ENCODE measurements at regions not wholly inside any gene's neighbourhood (a gene's known extent, or its start where the extent isn't known, plus 50 kb on each side); places are given as distances from the start of the nearest gene placed in this dataset.

DNA sequence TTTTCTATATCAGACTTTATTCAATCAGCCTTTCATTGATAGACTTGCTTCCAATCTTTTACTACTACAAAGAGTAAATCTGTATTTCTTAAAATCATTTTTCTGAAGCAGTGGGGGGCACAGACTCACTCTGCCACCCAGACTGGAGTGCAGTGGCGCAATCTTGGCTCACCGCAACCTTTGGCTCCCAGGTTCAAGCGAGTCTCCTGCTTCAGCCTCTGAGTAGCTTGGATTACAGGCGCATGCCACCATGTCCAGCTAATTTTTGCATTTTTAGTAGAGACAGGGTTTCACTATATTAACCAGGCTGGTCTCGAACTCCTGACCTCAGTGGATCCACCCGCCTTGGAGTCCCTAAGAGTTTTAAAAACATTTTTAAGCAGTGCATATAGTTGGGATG is 270.6 kb upstream of the REG3G start:
- no peaks in the 10 kb centered on the region for H4K20me1 ChIP-seq (ENCODE audit: control insufficient read depth, insufficient read depth, insufficient read length)
- H3K4me1 ChIP-seq (ENCODE audit: insufficient read depth, low read length) = no peaks in the 10 kb centered on the region; the same call in 1 of the 2 replicates
- no peak overlapping the region for H3K14ac ChIP-seq (ENCODE audit: insufficient read depth, low read length)
- no peak overlapping the region for H3K4me3 Mint-ChIP-seq
- H3K4ac ChIP-seq (ENCODE audit: low read depth, low read length) = no peak overlapping the region
- H2BK5ac ChIP-seq (ENCODE audit: insufficient read length, low read length) = no peak overlapping the region
- no peak overlapping the region for H3K27ac ChIP-seq (ENCODE audit: insufficient read length, low read depth, low read length)
- no peak overlapping the region for H4K5ac ChIP-seq (ENCODE audit: insufficient read length, low read depth, low read length)
- H3K36me3 Mint-ChIP-seq (ENCODE audit: insufficient read depth in 1 of 3, low read depth in 3 of 3) = peaks cover 0 to 4% (median 0%) of the 10 kb centered on the region in 3 experiments; a peak in 3 of 7 replicates
- no peak overlapping the region for H3K18ac ChIP-seq (ENCODE audit: insufficient read length, low read depth, low read length)
- H2BK12ac ChIP-seq (ENCODE audit: insufficient read length, low read depth, low read length) = no peak overlapping the region
- no peaks in the 10 kb centered on the region for H3K27me3 ChIP-seq (ENCODE audit: insufficient read depth, low read length)
- no peak overlapping the region for H3K27ac Mint-ChIP-seq
- H4K91ac ChIP-seq (ENCODE audit: insufficient read length, low read depth, low read length) = no peak overlapping the region
- no peaks in the 10 kb centered on the region for H3K79me1 ChIP-seq (ENCODE audit: insufficient read depth, low read depth, low read length, poor library complexity, severe bottlenecking)
- H2AK5ac ChIP-seq (ENCODE audit: insufficient read length, low read length) = no peak overlapping the region
- no peaks in the 10 kb centered on the region for H3K79me2 ChIP-seq (ENCODE audit: insufficient read depth, low read length)
- peaks cover 21 to 23% of the 10 kb centered on the region in 2 experiments for H3K4me1 Mint-ChIP-seq
- TF ChIP-seq, protein P1, sequence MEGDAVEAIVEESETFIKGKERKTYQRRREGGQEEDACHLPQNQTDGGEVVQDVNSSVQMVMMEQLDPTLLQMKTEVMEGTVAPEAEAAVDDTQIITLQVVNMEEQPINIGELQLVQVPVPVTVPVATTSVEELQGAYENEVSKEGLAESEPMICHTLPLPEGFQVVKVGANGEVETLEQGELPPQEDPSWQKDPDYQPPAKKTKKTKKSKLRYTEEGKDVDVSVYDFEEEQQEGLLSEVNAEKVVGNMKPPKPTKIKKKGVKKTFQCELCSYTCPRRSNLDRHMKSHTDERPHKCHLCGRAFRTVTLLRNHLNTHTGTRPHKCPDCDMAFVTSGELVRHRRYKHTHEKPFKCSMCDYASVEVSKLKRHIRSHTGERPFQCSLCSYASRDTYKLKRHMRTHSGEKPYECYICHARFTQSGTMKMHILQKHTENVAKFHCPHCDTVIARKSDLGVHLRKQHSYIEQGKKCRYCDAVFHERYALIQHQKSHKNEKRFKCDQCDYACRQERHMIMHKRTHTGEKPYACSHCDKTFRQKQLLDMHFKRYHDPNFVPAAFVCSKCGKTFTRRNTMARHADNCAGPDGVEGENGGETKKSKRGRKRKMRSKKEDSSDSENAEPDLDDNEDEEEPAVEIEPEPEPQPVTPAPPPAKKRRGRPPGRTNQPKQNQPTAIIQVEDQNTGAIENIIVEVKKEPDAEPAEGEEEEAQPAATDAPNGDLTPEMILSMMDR (conservative IDR thresholded peaks at IDR 0.05) = no peak
- no peak overlapping the region for H2BK120ac ChIP-seq (ENCODE audit: low read depth, low read length, poor library complexity, severe bottlenecking)
- H2BK15ac ChIP-seq (ENCODE audit: low read depth, low read length) = no peak overlapping the region
- no peaks in the 10 kb centered on the region for H3K9me3 ChIP-seq (ENCODE audit: control insufficient read depth, low read depth, low read length)
- no peak overlapping the region for H3K56ac ChIP-seq (ENCODE audit: insufficient read length, low read depth, low read length)
- no peak overlapping the region for H2BK20ac ChIP-seq (ENCODE audit: low read depth, low read length, poor library complexity, severe bottlenecking)
- H3K4me2 ChIP-seq (ENCODE audit: insufficient read depth, insufficient read length, low read length) = no peak overlapping the region
- no peak overlapping the region for H3K9ac ChIP-seq (ENCODE audit: extremely low read depth, insufficient read length, low read length)
- no peak overlapping the region for H2AFZ ChIP-seq (ENCODE audit: low read length)
- no peak for DNase-seq
- peaks cover 0 to 9% of the 10 kb centered on the region in 2 experiments; a peak in 3 of 5 replicates for H3K9me3 Mint-ChIP-seq
- no peak overlapping the region for H3K23ac ChIP-seq (ENCODE audit: insufficient read length, low read depth, low read length)
- no peak overlapping the region for H3T11ph ChIP-seq (ENCODE audit: low read length)
- H3K23me2 ChIP-seq (ENCODE audit: insufficient read length, low read depth, low read length, poor library complexity, severe bottlenecking) = no peaks in the 10 kb centered on the region
- H4K8ac ChIP-seq (replicated peaks; ENCODE audit: insufficient read length, low read depth, low read length) = no peak overlapping the region
- peaks cover 17% of the 10 kb centered on the region for H3K27me3 Mint-ChIP-seq (ENCODE audit: low read depth)
- WGBS (ENCODE audit: extremely low coverage, insufficient read length, low lambda C conversion rate) = no CpG with 5 or more reads among the region's 6 CpGs

All from H9 (cell line).